ENCODE measurements at regions not wholly inside any gene's neighbourhood (a gene's known extent, or its start where the extent isn't known, plus 50 kb on each side); places are given as distances from the start of the nearest gene placed in this dataset.

GRCh38 chr10:9579110-9579705 is 1438.5 kb upstream of the CELF2 start:
- TF ChIP-seq GATA3 (IDR thresholded peaks at IDR 0.05; ENCODE audit: low read depth, low read length) = no peak
- TF ChIP-seq GATA2 (IDR thresholded peaks at IDR 0.05; ENCODE audit: low read depth, low read length) = no peak

Measured in SH-SY5Y (cell line).